Aorta (tissue), 5 donors: ENCODE measurements at regions not wholly inside any gene's neighbourhood (a gene's known extent, or its start where the extent isn't known, plus 50 kb on each side); places are given as distances from the start of the nearest gene placed in this dataset.

Experiments
- ATAC-seq: fragments of 200-7000 bp; cut with Tn5 transposase; one replicate; pipeline ENCODE4 v1.9.1; 2022; ENCODE audit warnings: moderate library complexity; ENCODE audit not compliant: low FRiP score
- DNase-seq, 2 donors: peaks; one replicate each; pipeline ENCODE4 v3.0.0-alpha.2; 2020
- H3K27ac ChIP-seq, 2 donors: one replicate each; pipeline ENCODE4 v1.5.1; 2013; ENCODE audit warnings: low read length in 2 of 2, mild to moderate bottlenecking in 2 of 2, moderate library complexity in 2 of 2, control low read depth in 1 of 2, inconsistent platforms in 1 of 2, low read depth in 1 of 2
- H3K27me3 ChIP-seq, 2 donors: one replicate each; pipeline ENCODE4 v1.6.1; 2013; ENCODE audit warnings: control low read depth in 1 of 2, low read length in 1 of 2, mild to moderate bottlenecking in 1 of 2, moderate library complexity in 1 of 2; ENCODE audit not compliant: insufficient read depth in 2 of 2, control insufficient read depth in 1 of 2
- H3K36me3 ChIP-seq, 2 donors: one replicate each; pipeline ENCODE4 v1.6.1; 2013; ENCODE audit warnings: control low read depth in 1 of 2, low read length in 1 of 2, mild to moderate bottlenecking in 1 of 2; ENCODE audit not compliant: insufficient read depth in 2 of 2, control insufficient read depth in 1 of 2
- H3K4me1 ChIP-seq, 2 donors: one replicate each; pipeline ENCODE4 v1.6.1; 2013; ENCODE audit warnings: low read length in 2 of 2, control low read depth in 1 of 2, mild to moderate bottlenecking in 1 of 2, moderate library complexity in 1 of 2; ENCODE audit not compliant: insufficient read depth in 2 of 2, control insufficient read depth in 1 of 2
- H3K4me3 ChIP-seq, 2 donors: one replicate each; pipeline ENCODE4 v1.5.1; 2013; ENCODE audit warnings: low read length in 2 of 2, control low read depth in 1 of 2, mild to moderate bottlenecking in 1 of 2
- H3K9me3 ChIP-seq: one replicate; pipeline ENCODE4 v1.6.1; 2013; ENCODE audit warnings: mild to moderate bottlenecking, low read length; ENCODE audit not compliant: control insufficient read depth
- WGBS, 2 donors: extraction: QIAGEN DNeasy Blood & Tissue Kit; methylation state at CpG; one replicate each; pipeline ENCODE4 v1.1.7; 2013; 5-methylcytosine and 5-hydroxymethylcytosine counted together
- intact Hi-C, 2 donors: fragments of 100-400 bp; cut with DNase I; formaldehyde crosslinking; loops; one replicate each; pipeline versions ENCODE4 v1.14.2 to v1.15.0; 2022
- donor health status: healthy with polysubstance abuse.
- donor health status: Bipolar disorder and iron deficiency.
- donor health status: DM: no; HTN: no; CAD: no.
- donor health status: DM: no; HTN: no; CAD: no.
- donor health status: DM: yes; HTN: yes; CAD: no.

- DNase-seq (no peak), ATAC-seq (no peak)
- Histone ChIP-seq H3K27me3 (no peaks in the 10 kb centered on the region), H3K4me1 (no peaks in the 10 kb centered on the region), H3K27ac (no peak overlapping the region), H3K4me3 (no peak overlapping the region), H3K9me3 (no peaks in the 10 kb centered on the region), H3K36me3 (no peaks in the 10 kb centered on the region)
- intact Hi-C loops = no loop called here
- WGBS, 2 donors = 89 to 91% methylated on average over 3 of the region's 3 CpGs
These were observed 1009.1 kb upstream of the IGFBP7 start for GRCh38 chr4:58119298-58119697.

- DNase-seq = no peak
- WGBS, 2 donors = 24 to 30% methylated on average over 2 of the region's 2 CpGs
These were observed 1002.9 kb upstream of the IGFBP7 start for GRCh38 chr4:58113126-58113525.

GRCh38 chr4:58111818-58112217 lies 1001.6 kb upstream of the IGFBP7 start:
- Histone ChIP-seq H3K4me1 (no peaks in the 10 kb centered on the region), H3K27ac (no peak overlapping the region), H3K4me3 (no peak overlapping the region), H3K36me3 (no peaks in the 10 kb centered on the region), H3K9me3 (no peaks in the 10 kb centered on the region), H3K27me3 (no peaks in the 10 kb centered on the region)
- no peak for DNase-seq
- ATAC-seq = no peak
- 48 to 49% methylated on average over 2 of the region's 2 CpGs for WGBS, 2 donors
- intact Hi-C loops = no loop called here

More at GRCh38 chr4:58113126-58113525, 1002.9 kb upstream of the IGFBP7 start:
- Histone ChIP-seq H3K4me1 (no peaks in the 10 kb centered on the region), H3K27ac (no peak overlapping the region), H3K9me3 (no peaks in the 10 kb centered on the region), H3K27me3 (no peaks in the 10 kb centered on the region), H3K36me3 (no peaks in the 10 kb centered on the region), H3K4me3 (no peak overlapping the region)
- no peak for ATAC-seq
- intact Hi-C loops = no loop called here

- Histone ChIP-seq H3K4me1 (no peaks in the 10 kb centered on the region), H3K36me3 (no peaks in the 10 kb centered on the region), H3K27ac (no peak overlapping the region), H3K27me3 (no peaks in the 10 kb centered on the region), H3K9me3 (no peaks in the 10 kb centered on the region), H3K4me3 (no peak overlapping the region)
- 99% methylated on average over 4 of the region's 4 CpGs for WGBS, 2 donors
- intact Hi-C loops = no loop called here
- DNase-seq = no peak
- no peak for ATAC-seq
These were observed 983.2 kb upstream of the IGFBP7 start for GRCh38 chr4:58093352-58093751.

- Histone ChIP-seq H3K27me3 (no peaks in the 10 kb centered on the region), H3K9me3 (no peaks in the 10 kb centered on the region), H3K4me1 (no peaks in the 10 kb centered on the region), H3K27ac (no peak overlapping the region), H3K4me3 (no peak overlapping the region), H3K36me3 (no peaks in the 10 kb centered on the region)
- ATAC-seq (no peak), DNase-seq (no peak)
- intact Hi-C loops = no loop called here
These were observed 980.4 kb upstream of the IGFBP7 start for GRCh38 chr4:58090539-58090938.

- Histone ChIP-seq H3K4me1 (no peaks in the 10 kb centered on the region), H3K9me3 (peaks cover 2% of the 10 kb centered on the region), H3K27ac (no peak overlapping the region), H3K4me3 (no peak overlapping the region), H3K36me3 (no peaks in the 10 kb centered on the region), H3K27me3 (no peaks in the 10 kb centered on the region)
- intact Hi-C loops = no loop called here
- DNase-seq (no peak), ATAC-seq (no peak)
These were observed 971.2 kb upstream of the IGFBP7 start for GRCh38 chr4:58081356-58081755.

GRCh38 chr4:58075724-58076123 lies 965.5 kb upstream of the IGFBP7 start:
- H3K27ac ChIP-seq = no peak overlapping the region
- no peaks in the 10 kb centered on the region for H3K27me3 ChIP-seq
- no peaks in the 10 kb centered on the region for H3K4me1 ChIP-seq
- peaks cover 1% of the 10 kb centered on the region for H3K9me3 ChIP-seq
- DNase-seq (no peak), ATAC-seq (no peak)
- H3K4me3 ChIP-seq = no peak overlapping the region
- intact Hi-C loops = no loop called here
- H3K36me3 ChIP-seq = no peaks in the 10 kb centered on the region

- WGBS, 2 donors = 90 to 99% methylated on average over 1 of the region's 1 CpG
- DNase-seq = no peak
- peaks cover 1% of the 10 kb centered on the region for H3K9me3 ChIP-seq
- no peaks in the 10 kb centered on the region for H3K36me3 ChIP-seq
- intact Hi-C loops = no loop called here
- H3K4me1 ChIP-seq = no peaks in the 10 kb centered on the region
- H3K27me3 ChIP-seq = no peaks in the 10 kb centered on the region
- H3K27ac ChIP-seq = no peak overlapping the region
- no peak overlapping the region for H3K4me3 ChIP-seq
- no peak for ATAC-seq
These were observed 964.2 kb upstream of the IGFBP7 start for GRCh38 chr4:58074382-58074781.

GRCh38 chr4:58070726-58071125 lies 960.5 kb upstream of the IGFBP7 start:
- no peaks in the 10 kb centered on the region for H3K27me3 ChIP-seq
- H3K4me3 ChIP-seq = no peak overlapping the region
- ATAC-seq = no peak
- no peaks in the 10 kb centered on the region for H3K36me3 ChIP-seq
- no peak for DNase-seq
- no peak overlapping the region for H3K27ac ChIP-seq
- H3K4me1 ChIP-seq = no peaks in the 10 kb centered on the region
- peaks cover 1% of the 10 kb centered on the region for H3K9me3 ChIP-seq
- intact Hi-C loops = no loop called here
